ENCODE measurements at regions not wholly inside any gene's neighbourhood (a gene's known extent, or its start where the extent isn't known, plus 50 kb on each side); places are given as distances from the start of the nearest gene placed in this dataset.
"Not testable (repeated sequence)": the region's sequence is repeated elsewhere in the genome, so short reads cannot be mapped to it uniquely, and the experiment has no call there.

DNA sequence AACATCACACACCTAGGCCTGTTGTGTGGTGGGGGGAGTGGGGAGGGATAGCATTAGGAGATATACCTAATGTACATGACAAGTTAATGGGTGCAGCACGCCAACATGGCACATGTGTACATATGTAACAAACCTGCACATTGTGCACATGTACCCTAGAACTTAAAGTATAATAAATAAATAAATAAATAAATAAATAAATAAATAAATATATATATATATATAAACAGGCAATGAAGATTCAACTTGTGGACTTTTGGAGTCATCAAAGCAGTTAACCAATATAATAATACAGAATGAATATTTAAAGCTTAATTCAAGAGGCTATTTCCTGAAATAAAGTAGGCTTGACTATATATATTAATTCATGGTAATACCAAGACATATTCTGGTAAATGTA lies 167.0 kb downstream of the FOXD2 start:
- not testable (repeated sequence) for DNase-seq

DNA sequence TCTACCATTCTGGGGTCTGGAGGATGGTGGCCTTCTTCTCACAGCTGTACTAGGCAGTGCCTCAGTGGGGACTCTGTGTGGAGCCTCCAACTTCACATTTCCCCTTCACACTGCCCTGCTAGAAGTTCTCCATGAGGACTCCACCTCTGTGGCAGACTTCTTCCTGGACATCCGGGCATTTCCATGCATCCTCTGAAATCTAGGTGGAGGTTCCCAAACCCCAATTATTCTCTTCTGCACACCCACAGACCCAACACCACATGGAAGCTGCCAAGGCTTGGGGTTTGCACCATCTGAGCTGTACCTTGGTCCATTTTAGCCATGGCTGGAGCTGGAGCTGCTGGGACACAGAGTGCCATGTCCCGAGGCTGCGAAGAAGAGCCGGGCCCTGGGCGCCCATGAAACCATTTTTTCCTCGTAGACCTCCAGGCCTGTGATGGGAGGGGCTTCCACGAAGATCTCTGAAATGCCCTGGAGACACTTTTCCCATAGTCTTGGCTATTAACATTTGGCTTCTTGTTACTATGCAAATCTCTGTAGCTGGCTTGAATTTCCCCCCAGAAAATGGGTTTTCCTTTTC lies 170.5 kb downstream of the FOXD2 start:
- no peak for DNase-seq

DNA sequence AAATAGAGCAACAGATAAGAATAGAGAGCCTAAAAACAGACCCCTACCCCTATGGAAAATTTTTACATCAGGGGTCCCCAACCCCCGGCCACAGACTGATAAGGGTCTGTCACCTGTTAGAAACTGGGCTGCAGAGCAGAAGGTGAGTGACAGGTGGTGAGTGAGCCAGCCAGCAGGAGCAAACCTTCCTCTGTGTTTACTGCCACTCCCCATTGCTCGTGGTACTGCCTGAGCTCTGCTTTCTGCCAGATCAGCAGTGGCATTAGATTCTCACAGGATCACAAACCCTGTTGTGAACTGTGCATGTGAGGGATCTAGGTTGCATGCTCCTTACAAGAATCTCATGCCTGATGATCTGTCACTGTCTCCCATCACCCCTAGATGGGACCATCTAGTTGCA lies 174.1 kb downstream of the FOXD2 start:
- DNase-seq: no peak

DNA sequence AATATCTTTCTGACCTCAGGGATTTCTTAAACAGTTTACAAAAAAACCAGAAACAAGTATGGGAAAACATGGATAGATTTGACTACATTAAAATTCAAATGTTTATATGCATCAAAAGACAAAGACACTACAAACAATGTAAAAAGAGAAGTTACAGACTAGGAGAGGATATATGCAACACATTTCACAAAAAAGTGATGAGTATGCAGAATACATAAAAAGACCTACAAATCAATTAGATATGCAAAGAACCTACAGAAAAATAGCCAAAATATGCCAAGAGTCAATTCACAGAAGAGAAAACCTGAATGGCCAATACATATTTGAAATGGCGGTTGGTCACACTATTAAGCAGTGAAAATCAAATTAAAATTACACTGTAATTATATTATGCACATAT lies 175.0 kb downstream of the FOXD2 start:
- DNase-seq: no peak

DNA sequence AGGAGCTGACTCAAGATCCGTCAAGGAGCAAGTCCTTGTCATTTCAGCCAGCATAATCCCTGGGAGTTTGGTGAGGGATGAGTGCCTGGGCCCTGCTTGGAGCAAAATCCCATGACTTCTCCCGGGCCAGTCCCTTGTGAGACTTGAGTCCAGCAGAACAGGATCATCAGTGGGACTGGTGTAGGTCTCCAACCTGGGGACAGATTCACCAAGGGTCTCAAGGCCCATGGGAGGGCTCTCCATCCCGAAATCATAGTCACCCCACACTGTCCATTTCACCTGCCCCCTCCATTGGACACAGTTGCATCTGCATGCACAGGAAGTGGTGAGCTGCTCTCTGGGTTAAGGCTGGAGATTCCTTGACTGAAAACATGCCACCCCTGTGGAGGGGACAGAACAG lies 178.2 kb downstream of the FOXD2 start:
- no peak for DNase-seq

DNA sequence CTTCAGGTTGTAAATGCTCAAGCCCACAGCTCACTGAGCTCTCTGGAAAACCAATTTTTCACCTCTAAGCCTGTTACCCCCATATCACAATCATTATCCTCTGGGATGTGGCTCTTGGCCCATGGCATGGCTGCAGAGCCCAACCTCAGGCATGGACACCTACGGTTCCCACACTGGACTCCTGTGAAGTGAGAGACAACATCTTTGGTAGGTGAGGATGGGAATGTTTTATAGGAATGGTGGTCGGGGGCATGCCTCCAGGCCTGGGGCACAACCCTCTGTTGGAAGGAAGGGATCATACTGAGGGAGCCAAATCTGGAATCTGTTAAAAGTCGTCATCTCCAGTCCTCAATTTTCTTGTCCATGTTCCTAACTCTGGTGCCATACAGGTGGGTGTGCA lies 179.1 kb downstream of the FOXD2 start:
- DNase-seq: no peak

DNA sequence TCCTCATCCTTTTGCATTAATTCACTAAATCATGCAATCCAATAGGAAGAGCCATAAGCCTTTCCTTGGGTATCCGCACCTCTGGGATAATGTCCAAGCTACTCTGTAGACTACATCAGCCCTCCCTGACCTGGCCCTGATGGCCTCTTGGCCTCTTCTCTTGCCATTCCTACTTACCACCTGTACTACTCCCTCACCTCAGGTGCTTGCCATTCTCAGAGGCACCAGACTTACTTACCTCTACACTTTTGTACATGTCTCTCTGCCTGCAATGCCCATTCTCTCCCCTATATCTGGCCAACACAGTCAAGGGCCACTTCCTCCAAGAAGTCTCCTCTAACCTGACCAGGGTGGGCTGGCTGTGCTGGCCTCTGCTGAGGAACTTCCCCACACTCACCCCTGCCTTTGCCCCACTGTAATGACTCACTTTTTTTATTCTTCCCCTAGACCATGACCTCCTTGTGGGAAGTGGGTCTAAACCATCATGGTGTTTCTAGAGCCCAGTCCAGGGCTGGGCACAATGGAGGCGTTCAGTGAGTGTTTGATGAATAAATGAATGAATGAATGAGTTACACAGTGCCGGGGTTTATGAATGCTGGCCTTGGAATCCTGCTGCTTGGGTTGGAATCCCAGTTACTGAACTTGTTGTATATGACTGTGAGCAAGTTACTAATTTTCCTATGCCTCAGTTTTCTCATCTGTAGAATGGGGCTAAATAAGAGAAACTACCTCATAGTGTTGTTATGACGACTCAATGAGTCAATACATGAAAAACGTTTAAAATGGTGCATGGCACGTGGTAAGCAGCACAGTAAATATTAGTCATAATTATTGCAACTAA lies 179.8 kb downstream of the FOXD2 start:
- DNase-seq: no peak

DNA sequence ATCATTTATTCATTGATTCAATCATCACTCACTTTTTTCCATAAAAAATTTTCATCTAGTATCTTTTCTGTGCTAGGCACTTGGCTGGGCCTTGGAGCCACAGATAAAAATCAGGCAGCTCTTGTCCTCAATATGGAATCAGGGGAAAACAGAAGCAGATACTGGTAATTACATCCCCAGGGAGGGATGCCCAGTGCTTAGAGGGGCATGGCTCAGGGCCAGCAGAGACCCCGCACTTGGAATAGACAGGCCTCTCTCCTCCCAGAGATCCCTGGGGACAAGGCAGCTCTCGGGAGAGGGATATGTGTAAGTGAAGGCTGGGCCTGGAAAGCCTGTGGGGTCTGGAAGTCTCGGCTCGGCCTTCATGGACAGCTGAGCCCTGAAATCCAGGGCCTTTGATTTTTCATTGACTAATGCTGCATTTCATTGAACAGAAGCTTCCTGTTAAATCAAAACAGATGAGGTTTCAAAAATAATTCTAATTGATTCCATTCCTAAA lies 180.4 kb downstream of the FOXD2 start:
- DNase-seq: no peak

DNA sequence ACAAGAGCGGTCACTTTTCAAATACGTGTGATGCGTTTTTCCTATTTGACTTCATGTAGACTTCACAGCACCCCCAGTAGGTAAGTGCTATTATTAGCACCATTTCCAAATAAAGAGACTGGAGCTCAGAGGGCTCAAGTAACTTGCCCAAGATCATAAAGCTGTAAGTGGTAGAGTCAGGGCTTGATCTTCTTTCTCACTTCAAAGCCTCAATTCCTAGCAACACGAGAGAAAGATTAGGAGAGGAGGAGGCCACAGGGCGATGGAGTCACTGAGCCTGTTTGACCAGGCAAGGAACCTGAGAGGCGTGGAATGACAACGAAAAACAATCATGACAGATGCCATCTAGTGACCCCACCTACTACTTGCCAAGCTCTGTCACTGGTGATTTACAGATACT lies 181.0 kb downstream of the FOXD2 start:
- DNase-seq: no peak

DNA sequence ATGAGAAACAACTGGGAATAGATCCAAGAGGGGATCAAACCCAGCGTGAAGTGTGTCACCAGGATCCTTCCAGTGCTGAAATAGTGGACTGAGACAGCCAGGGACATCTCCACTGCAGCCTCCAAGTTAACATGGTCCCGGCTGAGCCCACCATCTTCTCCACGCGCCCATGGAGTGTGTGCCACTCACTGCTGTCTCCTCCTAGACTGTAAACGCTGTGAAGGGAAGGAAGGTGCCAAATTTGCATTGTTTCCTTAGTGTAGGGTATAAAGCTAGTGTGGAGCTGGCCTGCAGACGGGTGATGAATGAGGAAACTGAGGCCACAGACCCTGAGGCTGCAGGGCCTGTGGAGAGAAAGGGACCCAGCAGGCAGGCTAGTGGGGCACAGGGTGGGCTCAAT lies 183.6 kb downstream of the FOXD2 start:
- no peak for DNase-seq

DNA sequence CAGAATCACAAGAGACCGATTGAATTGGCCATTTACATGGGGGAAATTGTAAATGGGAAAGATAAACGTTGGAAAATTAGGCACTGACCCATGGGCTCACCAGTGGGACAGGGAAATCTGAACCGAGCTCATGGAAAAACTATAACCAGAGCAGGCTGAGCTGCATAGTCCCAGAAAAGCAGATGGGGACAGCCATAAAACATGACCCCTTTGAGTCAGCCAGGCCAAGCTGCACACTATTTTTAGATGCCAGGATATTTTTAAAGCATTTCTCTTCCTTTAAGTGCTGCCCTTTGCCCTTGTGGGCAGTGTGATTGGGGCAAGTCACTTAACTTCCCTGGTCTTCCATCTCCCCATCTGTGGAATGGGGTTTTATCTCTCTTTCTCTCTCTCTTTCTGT lies 184.1 kb downstream of the FOXD2 start:
- DNase-seq: no peak

DNA sequence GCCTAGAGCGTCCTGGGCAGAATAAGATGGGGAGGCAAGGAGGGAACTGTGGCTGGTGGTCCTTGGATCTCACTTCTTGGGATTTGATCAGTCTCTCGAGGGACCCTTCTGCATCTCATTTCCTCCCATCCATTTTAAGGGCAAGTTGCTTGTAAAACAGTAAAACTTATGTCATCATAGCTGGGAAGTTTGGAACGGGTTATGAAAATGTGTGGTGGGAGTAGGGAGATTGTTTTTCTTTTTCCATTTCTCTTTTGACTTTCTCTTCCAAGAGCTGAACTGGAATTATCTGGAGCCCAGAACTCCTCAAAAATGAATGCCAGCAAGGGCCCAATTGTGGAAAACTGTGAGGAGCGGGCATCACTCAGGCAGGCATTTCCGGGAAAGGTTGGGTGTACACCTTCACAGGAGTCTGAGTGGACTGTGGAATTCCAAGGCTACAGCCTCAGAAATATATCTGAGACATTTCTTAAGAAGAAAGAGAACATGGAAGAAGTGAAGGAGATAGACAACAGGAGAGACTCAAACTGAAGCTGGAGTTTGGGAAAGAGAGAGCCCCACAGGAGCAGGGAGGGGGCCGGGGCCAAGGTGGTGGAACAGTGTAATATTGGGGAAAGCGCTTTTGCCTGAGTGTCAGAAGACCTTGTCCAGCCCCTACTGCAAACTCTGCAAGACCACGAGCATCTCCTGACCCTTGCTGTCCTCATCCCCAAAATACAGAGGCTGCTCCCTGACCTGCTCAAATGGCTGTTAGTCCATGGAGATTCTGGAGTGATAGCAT lies 185.1 kb downstream of the FOXD2 start:
- no peak for DNase-seq

DNA sequence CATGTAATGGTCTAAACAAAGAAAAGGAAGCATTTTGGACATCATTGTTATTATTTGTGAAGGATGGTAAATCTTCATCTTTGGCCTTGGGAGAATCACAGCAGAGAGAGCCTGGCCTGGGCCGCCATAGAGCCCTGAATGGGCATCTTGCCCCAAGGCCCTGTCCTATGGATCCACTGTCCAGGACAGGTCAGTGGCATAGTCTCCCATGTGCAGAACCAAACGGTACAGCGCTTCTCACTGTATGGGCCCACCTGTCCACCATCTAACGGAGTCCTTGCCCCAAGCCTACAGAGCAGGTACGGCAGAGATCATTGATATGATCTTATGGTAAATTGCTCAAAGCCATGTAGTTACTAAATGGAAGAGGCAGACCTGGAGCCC lies 185.7 kb downstream of the FOXD2 start:
- no peak for DNase-seq

DNA sequence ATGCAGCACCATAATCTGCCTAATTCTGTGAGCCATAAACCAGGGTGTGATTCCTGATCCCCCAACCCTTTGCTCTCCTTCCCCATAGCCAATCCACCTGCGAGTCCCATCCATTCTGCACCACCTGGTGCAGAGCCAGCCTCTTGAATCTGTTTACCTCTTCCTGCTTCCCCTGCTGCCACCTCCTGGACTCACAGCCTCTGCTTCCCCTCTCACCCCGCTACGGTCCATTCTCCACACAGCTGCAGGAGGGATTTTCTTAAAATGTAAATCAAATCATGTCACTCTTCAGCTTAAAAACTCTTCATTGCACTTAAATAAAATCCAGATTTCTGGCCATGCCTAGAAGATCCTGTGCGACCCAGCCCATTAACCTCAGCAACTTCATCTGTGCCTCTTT lies 186.7 kb downstream of the FOXD2 start:
- no peak for DNase-seq

DNA sequence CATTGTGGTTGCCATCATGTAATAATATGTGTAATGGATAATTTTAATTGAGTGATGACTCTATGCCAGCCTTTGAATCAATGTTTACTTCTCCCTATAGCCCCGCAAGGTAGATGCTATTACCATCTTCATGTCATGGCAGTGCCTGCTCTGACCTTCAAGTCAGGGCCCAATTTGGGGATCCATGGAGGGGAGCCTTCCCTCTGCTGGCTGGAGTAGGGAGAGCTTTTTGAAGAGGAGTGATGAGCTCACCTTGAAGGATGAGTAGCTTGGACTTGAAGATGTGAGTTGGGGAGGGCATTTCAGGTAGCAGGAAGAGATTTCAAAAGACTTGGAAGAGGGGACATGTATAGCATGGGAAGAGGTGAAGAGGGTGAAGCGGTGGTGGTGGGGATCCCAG lies 189.2 kb downstream of the FOXD2 start:
- DNase-seq: no peak

DNA sequence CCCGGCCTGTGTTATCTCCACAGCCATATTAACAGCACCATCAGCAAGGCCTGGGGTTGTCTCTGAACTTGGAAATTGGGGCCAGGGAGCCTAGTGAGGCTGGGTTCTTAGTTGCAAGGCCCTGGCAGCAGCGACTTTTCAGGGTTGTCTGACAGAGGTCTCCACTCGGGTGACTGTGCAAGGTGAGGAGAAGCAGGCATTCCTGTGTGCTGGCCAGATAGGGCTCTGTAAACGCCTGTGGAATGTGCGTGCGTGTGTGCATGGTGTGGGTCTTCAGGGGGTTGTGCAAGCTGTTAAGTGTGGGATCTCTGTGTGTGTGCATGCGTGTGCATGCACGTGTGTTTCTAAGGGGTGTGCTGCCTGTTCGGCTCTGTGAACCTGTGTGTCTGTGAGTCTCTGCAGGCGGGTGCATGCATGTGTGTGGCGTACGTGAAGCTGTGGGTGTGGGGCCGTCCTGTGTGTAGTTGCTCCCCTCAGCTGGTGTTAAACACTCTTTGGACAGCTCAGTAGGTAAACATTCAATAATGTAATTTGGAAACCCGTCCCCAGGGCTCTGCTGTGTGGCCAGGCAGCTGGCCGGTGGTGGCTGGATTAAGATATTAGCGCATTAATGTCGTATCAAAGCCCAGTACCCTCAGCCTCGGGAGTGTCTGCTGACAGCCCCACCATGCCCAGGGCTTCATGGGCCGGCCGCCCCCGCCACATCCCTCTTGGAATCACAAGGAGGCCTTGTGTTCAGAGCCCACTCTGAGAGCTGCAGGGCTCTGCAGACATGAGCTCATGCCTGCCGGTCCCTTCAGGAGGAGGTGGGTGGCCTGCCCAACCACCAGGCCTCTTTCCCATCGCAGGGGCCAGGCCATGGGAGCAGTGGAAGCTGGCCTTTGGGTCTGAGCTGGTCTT lies 189.9 kb downstream of the FOXD2 start:
- DNase-seq: no peak

DNA sequence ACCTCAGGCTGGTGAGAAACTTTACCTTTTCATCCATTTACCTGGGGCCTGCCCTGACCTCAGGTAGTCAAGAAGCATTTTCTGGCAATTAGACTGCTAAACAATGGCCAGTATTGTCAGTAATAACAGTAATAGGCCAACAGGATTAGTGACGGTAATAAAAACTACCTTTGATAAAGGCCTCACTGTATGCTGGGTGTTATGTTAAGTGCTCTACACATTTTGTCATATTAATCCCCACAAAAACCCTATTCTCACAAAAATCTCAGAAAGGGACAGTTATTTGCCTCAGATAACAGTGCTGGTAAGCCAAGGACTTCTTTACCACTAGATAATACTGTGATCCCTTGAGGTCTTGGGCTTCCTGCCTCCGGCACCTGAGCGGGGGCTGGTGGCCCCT lies 191.4 kb downstream of the FOXD2 start:
- no peak for DNase-seq

DNA sequence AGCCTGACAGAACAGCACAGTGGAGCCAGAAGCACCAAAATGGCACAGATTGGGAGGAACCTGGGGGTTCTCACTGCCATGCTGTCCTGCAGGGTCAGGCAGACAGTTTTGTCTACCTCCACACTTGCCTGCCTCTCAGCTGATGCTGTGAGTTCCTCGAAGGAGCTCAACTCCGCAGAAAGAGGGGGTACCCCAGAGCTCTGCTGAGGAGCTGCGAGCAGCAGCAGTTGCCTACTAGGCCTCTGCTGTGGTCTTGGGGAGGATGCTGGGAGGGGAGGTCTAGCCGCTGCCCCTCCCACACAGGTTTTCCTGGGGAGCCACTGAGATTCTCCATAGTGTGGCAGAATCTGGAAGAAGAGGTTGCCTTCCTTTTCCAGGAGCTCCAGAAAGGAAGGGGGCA lies 192.5 kb downstream of the FOXD2 start:
- no peak for DNase-seq

DNA sequence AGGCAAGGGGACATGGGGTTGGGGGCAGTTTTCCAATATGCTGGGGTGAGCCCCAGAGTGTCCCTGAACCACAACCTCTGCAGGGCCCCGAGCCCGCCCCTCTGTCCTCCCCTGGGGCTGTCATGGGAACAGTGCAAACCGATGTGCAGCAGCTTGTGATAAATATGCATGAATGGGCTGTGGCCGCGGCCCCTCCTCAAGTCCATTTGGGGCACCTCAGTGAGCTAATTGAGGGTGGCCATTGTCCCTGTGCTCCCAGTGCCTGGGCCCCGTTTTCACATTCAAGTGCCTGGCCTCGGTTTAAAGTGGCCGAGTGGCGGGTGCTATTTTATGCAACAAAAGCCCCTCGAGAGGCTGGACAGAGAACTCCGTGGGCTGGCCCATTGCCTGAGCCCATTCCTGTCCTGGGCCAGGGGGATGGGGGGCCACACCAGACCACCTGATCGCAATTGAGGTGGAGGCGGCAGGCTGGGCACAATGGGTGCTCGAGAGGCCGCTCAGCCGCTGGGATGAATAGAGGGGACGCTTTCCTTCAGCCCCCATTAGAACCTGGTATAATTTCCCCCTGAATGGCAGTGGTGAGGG lies 193.7 kb downstream of the FOXD2 start:
- DNase-seq: no peak

DNA sequence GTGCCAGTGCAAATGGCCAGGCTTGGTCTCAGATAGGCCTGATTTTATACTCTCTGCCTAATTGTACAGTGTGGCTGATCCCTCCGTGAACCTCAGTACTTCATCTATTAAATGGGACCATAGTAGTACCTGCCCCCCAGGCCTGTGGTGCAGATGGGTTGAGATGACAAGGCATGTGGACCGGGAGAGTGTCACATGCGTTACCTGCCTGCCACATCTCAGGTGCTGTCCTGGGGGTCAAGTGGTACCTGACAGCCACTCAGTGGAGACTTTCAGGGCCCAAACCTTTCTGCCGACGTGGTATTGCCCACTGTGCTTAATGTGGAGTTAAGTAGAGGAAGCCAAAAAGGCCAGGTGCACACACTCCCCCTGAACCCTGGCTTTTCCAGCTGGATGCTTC lies 197.3 kb downstream of the FOXD2 start:
- DNase-seq: no peak

DNA sequence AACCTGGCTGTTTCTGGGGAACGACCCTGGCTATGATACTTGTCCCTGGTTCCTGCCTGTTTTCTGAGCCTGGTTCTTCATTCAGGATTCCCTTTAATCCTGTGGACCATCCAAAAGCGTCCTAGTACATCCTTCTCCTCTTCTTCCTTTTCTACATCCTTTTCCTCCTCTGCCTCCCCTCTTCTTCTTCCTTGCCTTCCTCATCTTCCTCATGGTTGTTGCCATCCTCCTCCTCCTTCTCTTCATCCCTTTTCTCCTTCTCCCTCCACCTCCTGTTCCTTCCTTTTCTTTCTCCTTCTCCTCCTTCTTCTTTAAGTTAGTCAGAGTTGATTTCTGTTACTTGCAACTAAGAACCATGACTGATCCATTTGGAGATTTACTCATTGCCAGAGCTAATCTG lies 197.8 kb downstream of the FOXD2 start:
- DNase-seq: no peak

DNA sequence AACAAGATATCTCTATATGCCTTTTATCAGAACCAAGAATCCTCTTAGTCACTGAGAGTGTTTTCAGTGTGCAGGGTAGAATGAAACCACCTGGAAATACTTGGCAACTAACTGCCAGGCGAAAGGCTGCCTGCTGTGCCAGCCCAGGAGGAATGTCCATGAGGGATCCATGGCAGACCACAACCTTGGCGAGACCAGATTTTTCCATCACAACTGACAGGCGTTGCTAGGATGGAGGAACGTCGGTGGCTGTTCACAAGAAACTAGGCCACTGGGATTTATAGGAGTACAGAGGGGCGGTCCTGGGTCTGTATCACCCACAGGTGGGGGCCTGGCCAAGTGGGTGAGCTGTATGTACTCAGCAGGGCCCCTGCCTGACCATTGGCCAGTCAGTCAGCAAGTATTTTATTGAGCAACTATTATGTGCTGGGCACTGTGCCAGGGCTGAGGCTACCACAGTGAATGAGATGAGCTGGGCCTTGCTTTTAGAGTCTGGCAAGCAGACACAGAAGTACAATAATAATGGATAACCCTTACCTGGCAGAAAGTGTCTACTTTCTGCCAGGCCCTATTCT lies 199.4 kb downstream of the FOXD2 start:
- DNase-seq: no peak
